NCI-H82 treated with DMSO at 0.1 percent for 48 hours (cell line): ENCODE measurements at regions not wholly inside any gene's neighbourhood (a gene's known extent, or its start where the extent isn't known, plus 50 kb on each side); places are given as distances from the start of the nearest gene placed in this dataset.

Experiments used
- DNase-seq: peaks from one replicate; lab custom pipeline; 2025; ENCODE audit not compliant: unreplicated experiment; lab: John Stamatoyannopoulos, UW

GRCh38 chr4:108219998-108220397 is 51.3 kb upstream of the LEF1 start:
- DNase-seq, result no peak
